T-helper 17 cell (primary cell): ENCODE measurements at regions not wholly inside any gene's neighbourhood (a gene's known extent, or its start where the extent isn't known, plus 50 kb on each side); places are given as distances from the start of the nearest gene placed in this dataset.

Source experiments
- ATAC-seq: fragments of 150-1000 bp; cut with Tn5 transposase; 2 replicates; pipeline ENCODE4 v1.10.0; 2021; ENCODE audit warnings: mild to moderate bottlenecking, moderate library complexity
- DNase-seq, 3 donors: peaks; one replicate each; pipeline versions ENCODE4 v3.0.0 to v3.0.0-alpha.2; 2020 to 2021
- H3K9me3 ChIP-seq: one replicate; pipeline ENCODE4 v1.7.0; 2013; ENCODE audit warnings: low read length, mild to moderate bottlenecking; ENCODE audit not compliant: control insufficient read depth, poor library complexity, severe bottlenecking
- H3K27ac Mint-ChIP-seq: one replicate; pipeline ENCODE4 v1.8.0; 2022; ENCODE audit warnings: mild to moderate bottlenecking, moderate library complexity, mixed read lengths
- H3K27me3 Mint-ChIP-seq: one replicate; pipeline ENCODE4 v1.8.0; 2022; ENCODE audit warnings: mixed read lengths
- H3K36me3 Mint-ChIP-seq: one replicate; pipeline ENCODE4 v1.8.0; 2022; ENCODE audit warnings: low read depth, mixed read lengths
- H3K4me1 Mint-ChIP-seq: one replicate; pipeline ENCODE4 v1.8.0; 2022; ENCODE audit warnings: mild to moderate bottlenecking, mixed read lengths
- H3K4me3 Mint-ChIP-seq: one replicate; pipeline ENCODE4 v1.8.0; 2022; ENCODE audit warnings: mild to moderate bottlenecking, moderate library complexity, mixed read lengths

DNA sequence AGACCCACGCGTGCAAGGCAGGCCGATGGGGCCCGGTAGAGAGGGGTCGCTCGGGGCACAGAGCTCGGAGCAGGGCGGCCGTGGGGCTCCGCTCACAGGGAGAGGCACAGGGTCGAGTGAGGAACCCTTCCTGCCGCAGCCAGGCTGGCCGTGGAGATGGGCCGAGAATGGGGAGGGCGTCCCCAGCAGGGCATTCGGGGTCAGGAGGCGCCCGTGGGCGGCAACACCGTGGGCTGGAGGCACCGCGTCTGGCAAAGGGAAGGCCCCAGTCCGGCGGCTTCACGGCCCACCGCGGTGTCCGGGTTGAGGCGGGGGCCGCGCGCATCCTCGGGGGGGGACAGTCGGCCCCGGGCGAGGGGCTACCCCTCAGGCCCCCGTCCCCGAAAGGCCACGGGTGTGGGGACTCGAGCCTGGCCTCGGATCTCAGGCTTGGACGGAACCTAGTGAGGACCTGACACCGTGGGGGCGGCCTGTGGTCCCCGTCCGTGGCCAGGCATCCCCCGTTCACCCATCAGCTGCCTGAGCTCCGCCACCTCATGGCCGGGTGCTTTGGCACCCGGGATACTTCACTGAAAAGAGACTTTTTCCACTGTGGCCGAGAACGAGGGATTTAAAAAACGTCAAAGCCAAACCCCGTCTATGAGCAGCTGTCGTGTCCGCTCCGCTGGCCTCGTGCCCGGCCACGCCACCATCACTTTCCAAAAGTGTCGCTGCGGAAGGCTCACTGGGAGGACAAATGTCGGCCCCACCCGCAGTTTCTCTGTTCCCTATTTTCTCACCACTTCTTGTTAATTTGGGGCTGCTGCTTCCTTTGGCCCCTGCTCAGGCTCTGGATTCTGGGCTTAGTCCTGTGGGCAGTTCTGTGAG lies 73.6 kb downstream of the METRNL start:
- H3K4me3 Mint-ChIP-seq: no peak overlapping the region
- no peaks in the 10 kb centered on the region for H3K36me3 Mint-ChIP-seq
- H3K27ac Mint-ChIP-seq: no peak overlapping the region
- ATAC-seq (no peak), DNase-seq (no peak)
- peaks cover 36% of the 10 kb centered on the region for H3K27me3 Mint-ChIP-seq
- peaks cover 10% of the 10 kb centered on the region for H3K4me1 Mint-ChIP-seq
- H3K9me3 ChIP-seq: no peaks in the 10 kb centered on the region

DNA sequence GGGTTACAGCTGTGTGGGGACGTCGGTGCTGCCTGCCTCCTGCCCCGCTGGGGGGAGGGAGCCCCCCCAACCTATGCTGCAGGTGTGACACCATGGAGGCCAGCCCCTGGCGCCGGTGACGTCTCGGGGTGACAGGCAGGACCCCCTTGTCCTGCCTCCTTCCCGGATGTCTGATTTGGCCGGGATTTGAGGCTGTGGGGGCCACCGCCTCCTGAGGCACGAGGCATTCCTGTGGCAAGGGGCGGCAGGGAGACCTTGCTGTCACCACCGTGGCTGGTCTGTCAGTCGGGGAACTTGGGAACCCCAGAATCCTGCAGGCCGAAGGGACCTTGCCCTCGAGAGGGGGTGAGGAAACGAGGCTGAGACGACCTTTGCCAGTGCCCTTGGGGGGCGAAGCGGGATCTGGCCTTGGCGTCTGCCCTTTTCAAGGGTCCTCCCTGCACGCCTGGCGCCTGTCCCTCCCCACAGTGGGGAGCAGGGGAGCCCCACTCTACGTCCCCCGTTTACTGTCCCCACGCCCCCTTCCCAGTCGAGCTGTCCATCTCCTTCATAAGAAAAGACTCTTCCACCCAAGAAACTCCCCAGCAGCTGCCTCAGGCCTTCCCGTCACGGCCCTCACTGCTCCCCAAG lies 74.4 kb downstream of the METRNL start:
- no peak for ATAC-seq
- H3K27ac Mint-ChIP-seq: no peak overlapping the region
- peaks cover 10% of the 10 kb centered on the region for H3K4me1 Mint-ChIP-seq
- peaks cover 36% of the 10 kb centered on the region for H3K27me3 Mint-ChIP-seq
- no peak for DNase-seq
- no peaks in the 10 kb centered on the region for H3K36me3 Mint-ChIP-seq
- no peaks in the 10 kb centered on the region for H3K9me3 ChIP-seq
- H3K4me3 Mint-ChIP-seq: no peak overlapping the region

GRCh38 chr17:83154311-83155127 lies 75.1 kb downstream of the METRNL start:
- Mint-ChIP-seq H3K4me1 (peaks cover 10% of the 10 kb centered on the region), H3K27me3 (peaks cover 40% of the 10 kb centered on the region), H3K27ac (no peak overlapping the region), H3K4me3 (no peak overlapping the region), H3K36me3 (no peaks in the 10 kb centered on the region)
- DNase-seq (no peak), ATAC-seq (no peak)
- H3K9me3 ChIP-seq: no peaks in the 10 kb centered on the region

- Mint-ChIP-seq H3K4me1 (peaks cover 13% of the 10 kb centered on the region), H3K27me3 (peaks cover 41% of the 10 kb centered on the region), H3K27ac (no peak overlapping the region), H3K36me3 (no peaks in the 10 kb centered on the region), H3K4me3 (no peak overlapping the region)
- no peaks in the 10 kb centered on the region for H3K9me3 ChIP-seq
- DNase-seq (no peak), ATAC-seq (peak; percentile 27)
These were observed 76.0 kb downstream of the METRNL start for GRCh38 chr17:83155128-83156121.

- DNase-seq (no peak), ATAC-seq (no peak)
- H3K27ac Mint-ChIP-seq: no peak overlapping the region
- H3K36me3 Mint-ChIP-seq: no peaks in the 10 kb centered on the region
- H3K27me3 Mint-ChIP-seq: peaks cover 39% of the 10 kb centered on the region
- no peaks in the 10 kb centered on the region for H3K9me3 ChIP-seq
- no peak overlapping the region for H3K4me3 Mint-ChIP-seq
- peaks cover 13% of the 10 kb centered on the region for H3K4me1 Mint-ChIP-seq
These were observed 77.0 kb downstream of the METRNL start for GRCh38 chr17:83156408-83156807.

- Mint-ChIP-seq H3K36me3 (no peaks in the 10 kb centered on the region), H3K27ac (no peak overlapping the region), H3K4me3 (no peak overlapping the region), H3K4me1 (peaks cover 13% of the 10 kb centered on the region), H3K27me3 (peaks cover 62% of the 10 kb centered on the region)
- DNase-seq (no peak), ATAC-seq (no peak)
- no peaks in the 10 kb centered on the region for H3K9me3 ChIP-seq
These were observed 80.0 kb downstream of the METRNL start for GRCh38 chr17:83159204-83160049.

DNA sequence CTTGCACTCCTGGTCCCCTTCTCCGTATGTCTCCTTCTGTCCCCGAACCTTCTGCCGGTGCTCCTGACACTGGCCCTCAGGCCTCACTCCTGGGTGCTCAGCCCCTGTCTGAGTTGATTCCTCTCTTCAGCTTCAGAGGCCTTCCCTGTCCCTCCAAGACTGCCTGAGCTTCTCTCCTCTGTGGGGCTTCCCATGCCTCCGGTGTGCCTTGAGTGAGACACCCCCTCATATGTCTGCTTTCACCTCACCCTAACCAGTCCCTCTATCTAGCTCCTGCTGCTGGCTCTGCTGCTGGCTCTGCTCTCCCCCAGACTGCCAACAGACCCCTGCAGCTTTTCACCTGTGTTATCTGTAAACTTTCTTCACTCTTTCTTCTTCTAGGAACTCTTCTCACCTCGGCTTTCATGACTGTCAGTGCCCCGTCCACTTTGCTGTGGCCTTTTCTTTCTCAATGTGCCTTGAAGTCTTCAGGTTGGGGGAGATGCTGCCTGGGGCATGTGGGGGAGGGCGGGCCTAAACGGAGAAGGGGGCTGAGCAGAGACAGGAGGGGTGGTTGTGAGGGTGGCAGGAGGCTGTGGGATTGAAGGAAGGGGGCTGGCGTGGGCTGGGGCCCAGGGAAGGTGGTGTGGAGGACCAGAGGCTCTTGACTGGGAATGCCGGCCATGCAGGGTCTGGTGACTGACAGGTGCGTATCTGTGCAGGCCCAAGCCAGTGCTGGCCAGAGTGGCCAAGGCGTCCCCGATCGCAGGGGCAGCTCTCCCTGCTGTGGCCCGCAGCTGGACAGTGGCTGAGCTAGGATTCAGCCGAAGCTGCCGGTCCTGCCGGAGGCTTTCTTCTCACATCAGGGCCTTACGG lies 81.3 kb downstream of the METRNL start:
- no peaks in the 10 kb centered on the region for H3K36me3 Mint-ChIP-seq
- ATAC-seq: no peak
- H3K27ac Mint-ChIP-seq: no peak overlapping the region
- peaks cover 9% of the 10 kb centered on the region for H3K4me1 Mint-ChIP-seq
- H3K9me3 ChIP-seq: no peaks in the 10 kb centered on the region
- peaks cover 62% of the 10 kb centered on the region for H3K27me3 Mint-ChIP-seq
- no peak for DNase-seq
- no peak overlapping the region for H3K4me3 Mint-ChIP-seq

DNA sequence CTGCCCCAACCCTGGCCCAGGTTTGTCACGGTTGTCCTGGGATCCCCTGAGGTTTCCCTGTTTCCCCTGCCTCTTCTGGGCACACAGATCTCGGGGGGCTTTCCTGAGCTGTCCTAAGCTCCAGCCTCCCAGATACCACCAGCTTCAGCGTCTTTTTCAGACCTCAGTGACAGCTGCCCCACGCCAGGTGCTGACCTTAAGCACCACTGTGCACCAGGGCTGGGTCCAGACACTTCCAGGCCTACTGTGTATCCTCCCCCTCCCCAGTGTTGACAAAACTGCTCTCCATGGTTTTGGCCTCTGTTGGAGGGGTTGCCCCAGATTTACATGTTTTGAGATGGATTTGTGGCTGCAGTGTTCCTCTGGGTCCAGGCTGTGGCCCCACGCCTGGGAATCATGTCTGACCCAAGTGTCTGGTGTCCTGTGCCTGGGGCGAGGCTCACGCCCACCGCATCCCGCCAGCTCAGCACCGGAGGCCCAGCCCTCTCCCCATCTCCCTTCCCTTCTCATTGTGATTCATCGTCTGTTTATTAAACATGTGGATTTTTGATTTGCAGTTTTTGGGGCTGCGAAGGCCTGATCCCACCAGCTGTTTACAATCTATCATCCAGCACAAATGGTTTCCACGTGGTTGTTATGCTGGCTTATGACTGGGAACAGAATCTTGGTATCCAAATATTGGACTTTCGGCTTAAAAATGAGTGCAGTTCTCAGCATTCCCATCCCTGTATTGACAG lies 82.1 kb downstream of the METRNL start:
- no peak for DNase-seq
- H3K27ac Mint-ChIP-seq: no peak overlapping the region
- peaks cover 54% of the 10 kb centered on the region for H3K27me3 Mint-ChIP-seq
- no peaks in the 10 kb centered on the region for H3K36me3 Mint-ChIP-seq
- no peak for ATAC-seq
- no peak overlapping the region for H3K4me3 Mint-ChIP-seq
- no peaks in the 10 kb centered on the region for H3K9me3 ChIP-seq
- H3K4me1 Mint-ChIP-seq: peaks cover 4% of the 10 kb centered on the region

DNA sequence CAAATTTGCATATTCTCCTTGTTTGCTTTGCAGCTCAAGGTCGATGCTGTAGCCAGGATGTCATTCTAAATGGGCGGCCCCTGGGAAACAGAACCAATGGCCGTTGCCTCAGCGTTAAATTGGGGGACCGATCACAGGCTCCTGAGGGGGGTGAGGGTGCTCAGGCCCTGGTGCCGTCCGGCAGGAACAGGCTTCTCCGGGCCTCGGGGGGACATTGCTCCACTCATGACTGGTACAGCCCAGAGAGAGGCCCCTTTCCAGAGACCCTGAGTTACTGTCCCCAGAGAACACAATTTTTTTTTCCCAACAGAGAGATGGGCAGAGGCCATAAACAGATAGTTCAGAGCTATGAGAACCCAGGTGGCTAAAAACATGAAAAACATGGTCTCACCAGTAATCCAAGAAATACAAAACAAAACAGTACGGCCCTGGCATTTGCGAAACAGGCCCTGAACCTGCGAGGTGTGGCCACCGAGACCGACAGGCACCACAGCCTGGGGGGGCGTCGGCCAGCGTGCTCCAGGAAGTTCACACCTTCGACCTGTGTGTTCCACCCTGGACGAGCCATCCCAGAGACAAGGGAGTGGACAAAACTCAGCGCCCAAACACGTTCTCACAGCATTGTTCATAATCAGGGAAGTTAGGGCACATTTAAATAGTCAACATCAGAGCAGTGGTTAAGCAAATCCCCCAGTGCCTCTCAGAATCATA lies 82.8 kb downstream of the METRNL start:
- no peak for DNase-seq
- Mint-ChIP-seq H3K27me3 (peaks cover 52% of the 10 kb centered on the region), H3K4me1 (peaks cover 3% of the 10 kb centered on the region), H3K27ac (no peak overlapping the region), H3K36me3 (no peaks in the 10 kb centered on the region), H3K4me3 (no peak overlapping the region)
- no peaks in the 10 kb centered on the region for H3K9me3 ChIP-seq
- no peak for ATAC-seq

DNA sequence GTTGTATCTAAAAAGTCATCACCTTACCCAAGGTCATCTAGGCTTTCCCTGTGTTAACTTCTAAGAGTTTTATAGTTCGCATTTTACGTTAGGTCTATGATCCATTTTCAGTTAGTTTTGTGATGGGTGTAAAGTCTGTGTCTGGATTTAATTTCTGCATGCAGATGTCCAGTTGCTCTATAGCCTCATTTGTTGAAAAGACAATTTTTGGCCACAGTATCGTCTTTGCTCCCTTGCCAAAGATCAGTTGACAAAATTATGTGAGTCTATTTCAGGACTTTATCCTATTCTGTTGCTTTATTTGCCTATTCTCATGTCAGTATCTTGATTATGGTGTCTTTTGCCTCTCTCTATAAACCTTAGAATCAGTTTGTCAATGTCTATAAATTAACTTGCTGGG lies 85.1 kb downstream of the METRNL start:
- Mint-ChIP-seq H3K4me3 (no peak overlapping the region), H3K36me3 (peaks cover 2% of the 10 kb centered on the region), H3K4me1 (peaks cover 3% of the 10 kb centered on the region), H3K27me3 (peaks cover 51% of the 10 kb centered on the region), H3K27ac (no peak overlapping the region)
- DNase-seq (no peak), ATAC-seq (no peak)
- H3K9me3 ChIP-seq: no peaks in the 10 kb centered on the region
